CD14-positive monocyte (primary cell): ENCODE measurements at regions not wholly inside any gene's neighbourhood (a gene's known extent, or its start where the extent isn't known, plus 50 kb on each side); places are given as distances from the start of the nearest gene placed in this dataset.

Experiments
- DNase-seq, 3 donors: peaks; one replicate each; pipeline ENCODE4 v3.0.0-alpha.2; 2011 to 2022
- H2AFZ ChIP-seq: 2 replicates; pipeline ENCODE4 v1.6.0; 2012; ENCODE audit warnings: mild to moderate bottlenecking, low read depth, low read length, inconsistent platforms; ENCODE audit not compliant: insufficient read depth, poor library complexity, severe bottlenecking
- H3K27ac ChIP-seq, 2 donors: 1 replicate in 1 of 2; 2 replicates in 1 of 2; pipeline ENCODE4 v1.5.1; 2012 to 2013; ENCODE audit warnings: low read length in 2 of 2, control low read depth in 1 of 2, inconsistent platforms in 1 of 2, low read depth in 1 of 2, mild to moderate bottlenecking in 1 of 2
- H3K27me3 ChIP-seq, 2 donors: one replicate each; pipeline versions ENCODE4 v1.6.0 to v1.6.1; 2011 to 2013; ENCODE audit warnings: low read length in 2 of 2; ENCODE audit not compliant: control insufficient read depth in 2 of 2, insufficient read depth in 2 of 2
- H3K36me3 ChIP-seq, 2 donors: replicated peaks in 1 of 2; 1 replicate in 1 of 2; 2 replicates in 1 of 2; pipeline versions ENCODE4 v1.5.1 to v1.6.1; 2012 to 2013; ENCODE audit warnings: low read length in 2 of 2, control low read depth in 1 of 2, inconsistent platforms in 1 of 2, mild to moderate bottlenecking in 1 of 2; ENCODE audit not compliant: insufficient read depth in 2 of 2, control insufficient read depth in 1 of 2
- H3K4me1 ChIP-seq, 2 donors: 1 replicate in 1 of 2; 2 replicates in 1 of 2; pipeline versions ENCODE4 v1.5.1 to v1.6.1; 2012 to 2013; ENCODE audit warnings: low read length in 2 of 2, control low read depth in 1 of 2, inconsistent platforms in 1 of 2, mild to moderate bottlenecking in 1 of 2, moderate library complexity in 1 of 2; ENCODE audit not compliant: insufficient read depth in 2 of 2, control insufficient read depth in 1 of 2
- H3K4me2 ChIP-seq: replicated peaks from 2 replicates; pipeline ENCODE3; 2012; ENCODE audit warnings: low read length, moderate library complexity, mild to moderate bottlenecking; ENCODE audit not compliant: poor library complexity, severe bottlenecking; ENCODE audit errors: extremely low read depth
- H3K4me3 ChIP-seq, 3 experiments: fragments of 200-600 bp in 1 of 3; sonication (generic) in 1 of 3; replicated peaks in 1 of 3; 1 replicate in 2 of 3; 2 replicates in 1 of 3; pipeline ENCODE4 v1.5.1; 2011 to 2013; ENCODE audit warnings: low read length in 3 of 3, mild to moderate bottlenecking in 3 of 3, control low read depth in 2 of 3, low read depth in 2 of 3, inconsistent platforms in 1 of 3, moderate library complexity in 1 of 3
- H3K79me2 ChIP-seq: 2 replicates; pipeline ENCODE4 v1.6.0; 2012; ENCODE audit warnings: mild to moderate bottlenecking, control low read depth, inconsistent platforms, low read length, moderate library complexity; ENCODE audit not compliant: insufficient read depth
- H3K9ac ChIP-seq: 2 replicates; pipeline ENCODE4 v1.6.0; 2017; ENCODE audit warnings: low read length, mild to moderate bottlenecking; ENCODE audit not compliant: insufficient read depth, poor library complexity, severe bottlenecking
- H3K9me3 ChIP-seq, 2 donors: replicated peaks in 1 of 2; 1 replicate in 1 of 2; 2 replicates in 1 of 2; pipeline versions ENCODE4 v1.5.1 to v1.6.1; 2012 to 2013; ENCODE audit warnings: low read length in 2 of 2, control low read depth in 1 of 2; ENCODE audit not compliant: control insufficient read depth in 1 of 2, insufficient read depth in 1 of 2
- H4K20me1 ChIP-seq: 2 replicates; pipeline ENCODE4 v1.6.0; 2012; ENCODE audit warnings: mild to moderate bottlenecking, low read length, control low read depth, moderate library complexity; ENCODE audit not compliant: insufficient read depth
- H3K27ac Mint-ChIP-seq, 7 donors: one replicate each; pipeline ENCODE4 v1.8.0; 2020; ENCODE audit warnings: mild to moderate bottlenecking in 7 of 7, mixed read lengths in 7 of 7, moderate library complexity in 6 of 7, inconsistent platforms in 2 of 7
- H3K27me3 Mint-ChIP-seq, 3 donors: one replicate each; pipeline ENCODE4 v1.8.0; 2021 to 2022; ENCODE audit warnings: low read depth in 3 of 3, mild to moderate bottlenecking in 3 of 3, mixed read lengths in 3 of 3, moderate library complexity in 3 of 3, inconsistent platforms in 1 of 3
- H3K36me3 Mint-ChIP-seq, 2 donors: one replicate each; pipeline ENCODE4 v1.8.0; 2020; ENCODE audit warnings: mixed read lengths in 2 of 2, inconsistent platforms in 1 of 2, mild to moderate bottlenecking in 1 of 2
- H3K4me1 Mint-ChIP-seq: one replicate; pipeline ENCODE4 v1.8.0; 2020; ENCODE audit warnings: mild to moderate bottlenecking, mixed read lengths
- H3K4me3 Mint-ChIP-seq, 2 donors: one replicate each; pipeline ENCODE4 v1.8.0; 2020; ENCODE audit warnings: mild to moderate bottlenecking in 2 of 2, mixed read lengths in 2 of 2, moderate library complexity in 1 of 2
- H3K9me3 Mint-ChIP-seq, 7 donors: one replicate each; pipeline ENCODE4 v1.8.0; 2020 to 2022; ENCODE audit warnings: mixed read lengths in 7 of 7, mild to moderate bottlenecking in 6 of 7, moderate library complexity in 6 of 7, inconsistent platforms in 2 of 7
- CTCF ChIP-seq: fragments of 200-600 bp; IDR thresholded peaks from one replicate; pipeline ENCODE4 v1.8.0; 2022; ENCODE audit warnings: antibody characterized with exemption, mild to moderate bottlenecking
- WGBS: methylation state at CpG from one replicate; pipeline ENCODE4 v1.1.5; 2013; ENCODE audit warnings: missing lambda C conversion rate; ENCODE audit not compliant: insufficient coverage; 5-methylcytosine and 5-hydroxymethylcytosine counted together
- intact Hi-C, 2 donors: fragments of 100-400 bp; cut with micrococcal nuclease; formaldehyde crosslinking; loops; one replicate each; pipeline versions ENCODE4 v1.15.0 to v1.15.1; 2023

- Histone ChIP-seq H3K4me1 (no peaks in the 10 kb centered on the region), H3K9ac (no peak overlapping the region), H3K4me2 (no peak overlapping the region), H3K27me3 (no peaks in the 10 kb centered on the region), H3K4me3 (no peak overlapping the region), H3K27ac (no peak overlapping the region), H3K9me3 (no peaks in the 10 kb centered on the region), H3K79me2 (no peaks in the 10 kb centered on the region), H4K20me1 (no peaks in the 10 kb centered on the region), H3K36me3 (no peaks in the 10 kb centered on the region), H2AFZ (no peak overlapping the region)
- H3K27ac Mint-ChIP-seq = no peak overlapping the region
- peaks cover 0 to 8% (median 5%) of the 10 kb centered on the region in 7 donors for H3K9me3 Mint-ChIP-seq
- TF ChIP-seq CTCF = no peak
- H3K36me3 Mint-ChIP-seq = no peaks in the 10 kb centered on the region
- no peak overlapping the region for H3K4me3 Mint-ChIP-seq
- intact Hi-C loops = no loop called here
- DNase-seq = no peak
- peaks cover 3% of the 10 kb centered on the region for H3K4me1 Mint-ChIP-seq
- no CpG with 5 or more reads among the region's 1 CpG for WGBS
- no peaks in the 10 kb centered on the region for H3K27me3 Mint-ChIP-seq
These were observed 238.1 kb downstream of the CETN3 start for GRCh38 chr5:90171466-90171865.

DNA sequence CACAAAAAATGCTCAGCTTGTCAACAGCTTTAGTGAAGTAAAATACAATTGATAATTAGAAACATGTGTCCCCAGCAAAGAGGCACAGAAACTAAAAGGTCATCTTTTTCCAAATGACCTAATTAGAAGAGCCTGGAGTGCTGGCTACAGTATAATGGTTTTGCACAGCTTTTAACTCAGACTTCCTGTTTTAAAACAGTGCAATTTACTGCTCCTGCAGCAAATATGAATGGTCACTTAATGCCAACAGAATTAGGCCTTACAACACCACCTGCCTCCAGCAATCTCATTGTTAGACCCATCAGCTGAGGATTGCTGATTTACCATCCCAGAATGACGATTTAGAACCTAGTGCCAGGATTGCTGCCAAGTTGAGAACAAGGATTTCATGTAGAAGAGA lies 239.3 kb downstream of the CETN3 start:
- H3K4me3 Mint-ChIP-seq = no peak overlapping the region
- Histone ChIP-seq H3K27ac (no peak overlapping the region), H3K4me2 (no peak overlapping the region), H3K27me3 (no peaks in the 10 kb centered on the region), H3K79me2 (no peaks in the 10 kb centered on the region), H3K4me3 (no peak overlapping the region), H4K20me1 (no peaks in the 10 kb centered on the region), H3K4me1 (no peaks in the 10 kb centered on the region), H3K9ac (no peak overlapping the region), H2AFZ (no peak overlapping the region), H3K36me3 (no peaks in the 10 kb centered on the region), H3K9me3 (no peaks in the 10 kb centered on the region)
- intact Hi-C loops = no loop called here
- no peak for TF ChIP-seq CTCF
- WGBS = no CpG with 5 or more reads among the region's 1 CpG
- no peaks in the 10 kb centered on the region for H3K27me3 Mint-ChIP-seq
- peaks cover 0 to 5% (median 0%) of the 10 kb centered on the region in 7 donors for H3K9me3 Mint-ChIP-seq
- H3K36me3 Mint-ChIP-seq = no peaks in the 10 kb centered on the region
- no peak overlapping the region for H3K27ac Mint-ChIP-seq
- peaks cover 3% of the 10 kb centered on the region for H3K4me1 Mint-ChIP-seq
- no peak for DNase-seq
